22Rv1 (cell line): ENCODE measurements at regions not wholly inside any gene's neighbourhood (a gene's known extent, or its start where the extent isn't known, plus 50 kb on each side); places are given as distances from the start of the nearest gene placed in this dataset.

Source experiments
- CTCF ChIP-seq: fragments of 450-650 bp; IDR thresholded peaks from 2 replicates; pipeline ENCODE4 v1.5.1; 2017; ENCODE audit warnings: mild to moderate bottlenecking
- ZFX ChIP-seq: fragments of 450-650 bp; IDR thresholded peaks from 2 replicates; pipeline ENCODE4 v1.6.1; 2017; ENCODE audit warnings: antibody characterized with exemption, borderline replicate concordance

- TF ChIP-seq CTCF (no peak), ZFX (no peak)
Measured at GRCh38 chr1:234694661-234695060, 84.7 kb upstream of the IRF2BP2 start.
